Stimulated activated naive CD8-positive, alpha-beta T cell treated with anti-CD3 and anti-CD28 coated beads, Interleukin-15, amount 100 ng/mL, for 72 hours (primary cell): ENCODE measurements at regions not wholly inside any gene's neighbourhood (a gene's known extent, or its start where the extent isn't known, plus 50 kb on each side); places are given as distances from the start of the nearest gene placed in this dataset.

Experiments used
- ATAC-seq: fragments of 150-1000 bp; cut with Tn5 transposase; 2 replicates; pipeline ENCODE4 v1.10.0; 2021; ENCODE audit warnings: mild to moderate bottlenecking, moderate library complexity
- DNase-seq, 2 donors: peaks; one replicate each; pipeline ENCODE4 v3.0.0; 2021 to 2022
- H3K27ac Mint-ChIP-seq, 2 donors: one replicate each; pipeline ENCODE4 v1.8.0; 2022; ENCODE audit warnings: mild to moderate bottlenecking in 2 of 2, mixed read lengths in 2 of 2, moderate library complexity in 2 of 2
- H3K27me3 Mint-ChIP-seq: one replicate; pipeline ENCODE4 v1.8.0; 2022; ENCODE audit warnings: mixed read lengths
- H3K4me1 Mint-ChIP-seq: one replicate; pipeline ENCODE4 v1.8.0; 2022; ENCODE audit warnings: mild to moderate bottlenecking, mixed read lengths
- H3K4me3 Mint-ChIP-seq, 2 donors: one replicate each; pipeline ENCODE4 v1.8.0; 2022; ENCODE audit warnings: mild to moderate bottlenecking in 2 of 2, mixed read lengths in 2 of 2, moderate library complexity in 1 of 2
- H3K9me3 Mint-ChIP-seq, 2 donors: one replicate each; pipeline ENCODE4 v1.8.0; 2022; ENCODE audit warnings: mixed read lengths in 2 of 2

GRCh38 chr12:67751381-67751928 is 102.9 kb downstream of the DYRK2 start:
- no peak for DNase-seq
- Mint-ChIP-seq H3K27me3 (no peaks in the 10 kb centered on the region), H3K4me3 (no peak overlapping the region), H3K27ac (peak overlapping the region in 1 of 2 donors; percentile 5), H3K9me3 (no peaks in the 10 kb centered on the region), H3K4me1 (peaks cover 18% of the 10 kb centered on the region)
- no peak for ATAC-seq

- Mint-ChIP-seq H3K4me3 (no peak overlapping the region), H3K4me1 (peaks cover 20% of the 10 kb centered on the region), H3K27me3 (no peaks in the 10 kb centered on the region), H3K27ac (no peak overlapping the region), H3K9me3 (no peaks in the 10 kb centered on the region)
- DNase-seq (no peak), ATAC-seq (no peak)
Measured at GRCh38 chr12:67752226-67752732, 103.7 kb downstream of the DYRK2 start.

GRCh38 chr12:67754933-67755697 is 106.6 kb downstream of the DYRK2 start:
- no peak for ATAC-seq

GRCh38 chr12:67757651-67758050 is 109.1 kb downstream of the DYRK2 start:
- no peak for DNase-seq
- peaks cover 40% of the 10 kb centered on the region for H3K4me1 Mint-ChIP-seq
- no peak overlapping the region for H3K4me3 Mint-ChIP-seq
- H3K9me3 Mint-ChIP-seq = peaks cover 8 to 9% of the 10 kb centered on the region in 2 donors
- ATAC-seq = no peak
- H3K27ac Mint-ChIP-seq = no peak overlapping the region
- H3K27me3 Mint-ChIP-seq = no peaks in the 10 kb centered on the region

More at GRCh38 chr12:67754933-67755697, 106.6 kb downstream of the DYRK2 start:
- H3K27me3 Mint-ChIP-seq = no peaks in the 10 kb centered on the region
- H3K27ac Mint-ChIP-seq = no peak overlapping the region
- H3K4me3 Mint-ChIP-seq = no peak overlapping the region
- no peak for DNase-seq
- H3K9me3 Mint-ChIP-seq = peaks cover 2% of the 10 kb centered on the region in 2 donors
- peaks cover 32% of the 10 kb centered on the region for H3K4me1 Mint-ChIP-seq

GRCh38 chr12:67758119-67758518 is 109.6 kb downstream of the DYRK2 start:
- peaks cover 40% of the 10 kb centered on the region for H3K4me1 Mint-ChIP-seq
- peaks cover 8 to 9% of the 10 kb centered on the region in 2 donors for H3K9me3 Mint-ChIP-seq
- H3K27me3 Mint-ChIP-seq = no peaks in the 10 kb centered on the region
- no peak overlapping the region for H3K27ac Mint-ChIP-seq
- no peak for ATAC-seq
- DNase-seq = no peak
- H3K4me3 Mint-ChIP-seq = no peak overlapping the region

- Mint-ChIP-seq H3K4me3 (no peak overlapping the region), H3K9me3 (peaks cover 8 to 9% of the 10 kb centered on the region in 2 donors), H3K4me1 (peaks cover 40% of the 10 kb centered on the region), H3K27me3 (no peaks in the 10 kb centered on the region), H3K27ac (no peak overlapping the region)
- no peak for DNase-seq
- ATAC-seq = no peak
Measured at GRCh38 chr12:67758521-67758920, 110.0 kb downstream of the DYRK2 start.

- Mint-ChIP-seq H3K27me3 (no peaks in the 10 kb centered on the region), H3K9me3 (peaks cover 8 to 9% of the 10 kb centered on the region in 2 donors), H3K4me1 (peaks cover 39% of the 10 kb centered on the region), H3K4me3 (peak overlapping the region in 1 of 2 donors; percentile 49), H3K27ac (peak overlapping the region in 1 of 2 donors; percentile 81)
- ATAC-seq = peak; percentile 88
- peak in 1 of 2 donors; percentile 16 for DNase-seq
Measured at GRCh38 chr12:67759829-67760228, 111.3 kb downstream of the DYRK2 start.

- ATAC-seq (no peak), DNase-seq (no peak)
- peaks cover 8 to 9% of the 10 kb centered on the region in 2 donors for H3K9me3 Mint-ChIP-seq
- H3K27ac Mint-ChIP-seq = no peak overlapping the region
- no peaks in the 10 kb centered on the region for H3K27me3 Mint-ChIP-seq
- H3K4me3 Mint-ChIP-seq = no peak overlapping the region
- H3K4me1 Mint-ChIP-seq = peaks cover 30% of the 10 kb centered on the region
Measured at GRCh38 chr12:67760586-67761275, 112.2 kb downstream of the DYRK2 start.

GRCh38 chr12:67761566-67761965 is 113.0 kb downstream of the DYRK2 start:
- Mint-ChIP-seq H3K27me3 (no peaks in the 10 kb centered on the region), H3K9me3 (peaks cover 8 to 9% of the 10 kb centered on the region in 2 donors), H3K4me1 (peaks cover 22% of the 10 kb centered on the region), H3K4me3 (no peak overlapping the region), H3K27ac (no peak overlapping the region)
- ATAC-seq (no peak), DNase-seq (no peak)

GRCh38 chr12:67764055-67764454 is 115.5 kb downstream of the DYRK2 start:
- no peaks in the 10 kb centered on the region for H3K27me3 Mint-ChIP-seq
- ATAC-seq = no peak
- peaks cover 18% of the 10 kb centered on the region for H3K4me1 Mint-ChIP-seq
- peaks cover 8 to 9% of the 10 kb centered on the region in 2 donors for H3K9me3 Mint-ChIP-seq
- no peak overlapping the region for H3K27ac Mint-ChIP-seq
- H3K4me3 Mint-ChIP-seq = no peak overlapping the region
- DNase-seq = no peak

- Mint-ChIP-seq H3K27ac (no peak overlapping the region), H3K4me3 (no peak overlapping the region), H3K4me1 (peaks cover 8% of the 10 kb centered on the region), H3K27me3 (no peaks in the 10 kb centered on the region), H3K9me3 (peaks cover 6 to 8% of the 10 kb centered on the region in 2 donors)
- no peak for ATAC-seq
- no peak for DNase-seq
Measured at GRCh38 chr12:67764946-67765619, 116.5 kb downstream of the DYRK2 start.

- ATAC-seq (no peak), DNase-seq (no peak)
- H3K27me3 Mint-ChIP-seq = no peaks in the 10 kb centered on the region
- no peak overlapping the region for H3K4me3 Mint-ChIP-seq
- no peaks in the 10 kb centered on the region for H3K9me3 Mint-ChIP-seq
- H3K4me1 Mint-ChIP-seq = no peaks in the 10 kb centered on the region
- no peak overlapping the region for H3K27ac Mint-ChIP-seq
Measured at GRCh38 chr12:67765776-67766766, 117.5 kb downstream of the DYRK2 start.

- DNase-seq (no peak), ATAC-seq (no peak)
- H3K4me1 Mint-ChIP-seq = no peaks in the 10 kb centered on the region
- peaks cover 0 to 4% of the 10 kb centered on the region in 2 donors for H3K9me3 Mint-ChIP-seq
- H3K27ac Mint-ChIP-seq = no peak overlapping the region
- H3K27me3 Mint-ChIP-seq = no peaks in the 10 kb centered on the region
- no peak overlapping the region for H3K4me3 Mint-ChIP-seq
Measured at GRCh38 chr12:67772267-67773169, 124.0 kb downstream of the DYRK2 start.

- Mint-ChIP-seq H3K27me3 (no peaks in the 10 kb centered on the region), H3K27ac (no peak overlapping the region), H3K9me3 (peaks cover 0 to 4% of the 10 kb centered on the region in 2 donors), H3K4me3 (no peak overlapping the region), H3K4me1 (no peaks in the 10 kb centered on the region)
- no peak for DNase-seq
- no peak for ATAC-seq
Measured at GRCh38 chr12:67773896-67774295, 125.4 kb downstream of the DYRK2 start.
